IMR-90 (cell line): ENCODE measurements at regions not wholly inside any gene's neighbourhood (a gene's known extent, or its start where the extent isn't known, plus 50 kb on each side); places are given as distances from the start of the nearest gene placed in this dataset.

Experiments used
- ATAC-seq: fragments of 200-7000 bp; cut with Tn5 transposase; 2 replicates; pipeline ENCODE4 v1.9.1; 2020; ENCODE audit warnings: low read depth, mild to moderate bottlenecking, moderate library complexity
- BruUV-seq: library from RNA; stranded (reverse); fragments of 400-500 nt; replicated peaks from 2 replicates; lab custom pipeline; 2021; lab: Mats Ljungman, UMichigan
- CTCF ChIA-PET: fragments of 300-600 bp; formaldehyde crosslinking; extraction: SDS; loops from one replicate; lab custom pipeline; 2021; ENCODE audit warnings: antibody characterized with exemption; lab: Yijun Ruan, JAX
- POLR2A ChIA-PET: fragments of 300-600 bp; sonication (Branson Sonifier 250); formaldehyde crosslinking; loops from one replicate; lab custom pipeline; 2022; ENCODE audit warnings: antibody characterized with exemption; ENCODE audit not compliant: unreplicated experiment; lab: Charles Lee
- DNase-seq: peaks from one replicate; pipeline ENCODE4 v3.0.0; 2013
- H2AFZ ChIP-seq: replicated peaks from 2 replicates; pipeline ENCODE3; 2013; ENCODE audit warnings: low read length, mild to moderate bottlenecking; ENCODE audit not compliant: poor library complexity
- H2AK5ac ChIP-seq: 2 replicates; pipeline ENCODE4 v1.6.1; 2013; ENCODE audit warnings: low read depth, low read length, inconsistent platforms
- H2AK9ac ChIP-seq: replicated peaks from 2 replicates; pipeline ENCODE3; 2013; ENCODE audit warnings: mild to moderate bottlenecking, low read depth, low read length, moderate library complexity; ENCODE audit not compliant: poor library complexity
- H2BK120ac ChIP-seq: 2 replicates; pipeline ENCODE4 v1.6.1; 2013; ENCODE audit warnings: low read depth, low read length, inconsistent platforms
- H2BK15ac ChIP-seq: 3 replicates; pipeline ENCODE4 v1.6.1; 2013; ENCODE audit warnings: low read depth, low read length, inconsistent platforms
- H2BK20ac ChIP-seq: 2 replicates; pipeline ENCODE4 v1.6.1; 2013; ENCODE audit warnings: low read depth, mild to moderate bottlenecking, inconsistent platforms, low read length, moderate library complexity
- H2BK5ac ChIP-seq: 2 replicates; pipeline ENCODE4 v1.6.1; 2013; ENCODE audit warnings: mild to moderate bottlenecking, low read depth, low read length, inconsistent platforms; ENCODE audit not compliant: poor library complexity, severe bottlenecking
- H3K14ac ChIP-seq: replicated peaks from 2 replicates; pipeline ENCODE4 v1.6.1; 2013; ENCODE audit warnings: low read depth, low read length, inconsistent platforms
- H3K18ac ChIP-seq: 2 replicates; pipeline ENCODE4 v1.6.1; 2013; ENCODE audit warnings: low read depth, low read length, control low read depth
- H3K23ac ChIP-seq: 2 replicates; pipeline ENCODE4 v1.6.1; 2013; ENCODE audit warnings: low read depth, low read length, inconsistent platforms
- H3K27ac ChIP-seq: 2 replicates; pipeline ENCODE4 v1.5.1; 2013; ENCODE audit warnings: mild to moderate bottlenecking, control low read depth, low read length; ENCODE audit not compliant: insufficient read depth
- H3K27me3 ChIP-seq: 2 replicates; pipeline ENCODE4 v1.6.1; 2013; ENCODE audit warnings: low read length; ENCODE audit not compliant: control insufficient read depth, insufficient read depth
- H3K36me3 ChIP-seq: 2 replicates; pipeline ENCODE4 v1.6.1; 2013; ENCODE audit warnings: low read length, mixed read lengths; ENCODE audit not compliant: control insufficient read depth, insufficient read depth
- H3K4ac ChIP-seq: 2 replicates; pipeline ENCODE4 v1.6.1; 2013; ENCODE audit warnings: low read depth, low read length, inconsistent platforms
- H3K4me1 ChIP-seq: 2 replicates; pipeline ENCODE4 v1.6.1; 2013; ENCODE audit warnings: low read length, mixed read lengths; ENCODE audit not compliant: control insufficient read depth, insufficient read depth
- H3K4me2 ChIP-seq: 2 replicates; pipeline ENCODE4 v1.6.1; 2013; ENCODE audit warnings: low read depth, mild to moderate bottlenecking, control low read depth, low read length, moderate library complexity
- H3K4me3 ChIP-seq: 2 replicates; pipeline ENCODE4 v1.5.1; 2013; ENCODE audit warnings: low read depth, mild to moderate bottlenecking, control low read depth, low read length, moderate library complexity; ENCODE audit not compliant: insufficient read depth
- H3K56ac ChIP-seq: 2 replicates; pipeline ENCODE4 v1.6.1; 2013; ENCODE audit warnings: low read length, inconsistent platforms; ENCODE audit not compliant: insufficient read depth; ENCODE audit errors: extremely low read depth
- H3K79me1 ChIP-seq, 2 experiments: 2 replicates each; pipeline ENCODE4 v1.6.1; 2013; ENCODE audit warnings: low read length in 2 of 2, inconsistent platforms in 1 of 2, low read depth in 1 of 2
- H3K9ac ChIP-seq: 2 replicates; pipeline ENCODE4 v1.6.1; 2013; ENCODE audit warnings: low read depth, low read length, control low read depth
- H3K9me1 ChIP-seq: 2 replicates; pipeline ENCODE4 v1.6.1; 2013; ENCODE audit warnings: low read length, inconsistent platforms; ENCODE audit not compliant: insufficient read depth
- H3K9me3 ChIP-seq: 2 replicates; pipeline ENCODE4 v1.6.1; 2013; ENCODE audit warnings: low read length; ENCODE audit not compliant: control insufficient read depth, insufficient read depth
- H4K20me1 ChIP-seq: 2 replicates; pipeline ENCODE4 v1.6.1; 2013; ENCODE audit warnings: low read length, inconsistent platforms; ENCODE audit not compliant: insufficient read depth
- H4K5ac ChIP-seq: 2 replicates; pipeline ENCODE4 v1.6.1; 2013; ENCODE audit warnings: mild to moderate bottlenecking, low read depth, low read length, control low read depth
- H4K8ac ChIP-seq, 2 experiments: 2 replicates each; pipeline ENCODE4 v1.6.1; 2013; ENCODE audit warnings: low read depth in 2 of 2, low read length in 2 of 2, control low read depth in 1 of 2, inconsistent platforms in 1 of 2
- H4K91ac ChIP-seq: 2 replicates; pipeline ENCODE4 v1.6.1; 2013; ENCODE audit warnings: low read depth, low read length, inconsistent platforms; ENCODE audit not compliant: insufficient read depth
- BHLHE40 ChIP-seq: fragments of 150-350 bp; IDR thresholded peaks from 2 replicates; pipeline ENCODE4 v1.6.1; 2016; ENCODE audit warnings: mild to moderate bottlenecking, low read depth, low read length
- CEBPB ChIP-seq: IDR thresholded peaks from 2 replicates; pipeline ENCODE4 v1.6.1; 2012; ENCODE audit warnings: low read depth, low read length, improper control_type of control experiment
- CHD1 ChIP-seq: IDR thresholded peaks from 2 replicates; pipeline ENCODE4 v1.6.1; 2012; ENCODE audit warnings: low read depth, low read length, improper control_type of control experiment
- CTCF ChIP-seq: conservative IDR thresholded peaks from 2 replicates; pipeline ENCODE4 v1.5.1; 2012; ENCODE audit warnings: mild to moderate bottlenecking, low read depth, low read length, improper control_type of control experiment
- ELK1 ChIP-seq: fragments of 150-350 bp; IDR thresholded peaks from 2 replicates; pipeline ENCODE4 v1.6.1; 2016; ENCODE audit warnings: low read depth, mild to moderate bottlenecking, low read length, moderate library complexity, borderline replicate concordance
- FOS ChIP-seq: fragments of 150-350 bp; IDR thresholded peaks from 2 replicates; pipeline ENCODE4 v1.6.1; 2016; ENCODE audit warnings: low read depth, low read length
- MAFK ChIP-seq: IDR thresholded peaks from 2 replicates; pipeline ENCODE4 v1.6.1; 2012; ENCODE audit warnings: low read depth, low read length, improper control_type of control experiment
- MAZ ChIP-seq: IDR thresholded peaks from 2 replicates; pipeline ENCODE4 v1.6.1; 2012; ENCODE audit warnings: low read depth, mild to moderate bottlenecking, low read length, improper control_type of control experiment, moderate library complexity, borderline replicate concordance
- MXI1 ChIP-seq: IDR thresholded peaks from 2 replicates; pipeline ENCODE4 v1.6.1; 2012; ENCODE audit warnings: low read depth, mild to moderate bottlenecking, low read length, moderate library complexity, borderline replicate concordance
- NFE2L2 ChIP-seq: fragments of 150-350 bp; IDR thresholded peaks from 2 replicates; pipeline ENCODE4 v1.6.1; 2016; ENCODE audit warnings: low read depth, mild to moderate bottlenecking, low read length
- POLR2A ChIP-seq: IDR thresholded peaks from 2 replicates; pipeline ENCODE4 v1.6.1; 2012; ENCODE audit warnings: mild to moderate bottlenecking, low read depth, low read length
- RAD21 ChIP-seq: IDR thresholded peaks from 2 replicates; pipeline ENCODE4 v1.6.1; 2012; ENCODE audit warnings: low read length, improper control_type of control experiment
- RCOR1 ChIP-seq: IDR thresholded peaks from 2 replicates; pipeline ENCODE4 v1.6.1; 2012; ENCODE audit warnings: mild to moderate bottlenecking, low read length, improper control_type of control experiment; ENCODE audit not compliant: insufficient replicate concordance
- RFX5 ChIP-seq: IDR thresholded peaks from 2 replicates; pipeline ENCODE4 v1.8.0; 2012; ENCODE audit warnings: low read depth, mild to moderate bottlenecking, low read length, moderate library complexity
- SMC3 ChIP-seq: fragments of 150-350 bp; IDR thresholded peaks from 2 replicates; pipeline ENCODE4 v1.6.1; 2016; ENCODE audit warnings: low read depth, mild to moderate bottlenecking, antibody characterized with exemption, low read length, moderate library complexity
- USF2 ChIP-seq: fragments of 150-350 bp; IDR thresholded peaks from 2 replicates; pipeline ENCODE4 v1.6.1; 2017; ENCODE audit warnings: mild to moderate bottlenecking, antibody characterized with exemption, low read length, low read depth
- WGBS, 2 experiments: methylation state at CpG; one replicate each; pipeline versions ENCODE4 v1.1.5 to v1.1.7; 2013; ENCODE audit warnings: missing lambda C conversion rate in 2 of 2; ENCODE audit not compliant: insufficient read length in 1 of 2; ENCODE audit errors: extremely low coverage in 2 of 2; 5-methylcytosine and 5-hydroxymethylcytosine counted together
- dilution Hi-C: fragments of 300-500 bp; cut with HindIII; formaldehyde crosslinking; loops from one replicate; pipeline ENCODE4 v1.14.3; 2018; ENCODE audit warnings: low sequenced_read_pairs; ENCODE audit not compliant: unreplicated experiment
- in situ Hi-C: fragments of 300-500 bp; cut with MboI; formaldehyde crosslinking; loops from 3 replicates; pipeline ENCODE4 v1.14.3; 2019; ENCODE audit warnings: low sequenced_read_pairs, inconsistent platforms, mixed read lengths
- intact Hi-C: fragments of 100-400 bp; cut with micrococcal nuclease; formaldehyde crosslinking; loops from 2 replicates; pipeline ENCODE4 v1.10.0; 2022

- Histone ChIP-seq H3K9ac (no peak overlapping the region), H3K4me2 (no peak overlapping the region), H3K27me3 (peaks cover 8% of the 10 kb centered on the region), H2AK5ac (no peak overlapping the region), H3K56ac (no peak overlapping the region), H3K18ac (no peak overlapping the region), H2BK20ac (no peak overlapping the region), H3K4me1 (peaks cover 4% of the 10 kb centered on the region; the same call in 1 of the 2 replicates), H2AK9ac (no peak overlapping the region), H3K23ac (no peak overlapping the region), H3K36me3 (no peaks in the 10 kb centered on the region), H3K4me3 (no peak overlapping the region), H2BK5ac (no peak overlapping the region), H3K9me3 (no peaks in the 10 kb centered on the region), H2AFZ (no peak overlapping the region), H4K20me1 (no peaks in the 10 kb centered on the region), H4K5ac (no peak overlapping the region), H3K27ac (no peak overlapping the region), H4K91ac (no peak overlapping the region), H3K4ac (no peak overlapping the region), H4K8ac (no peak overlapping the region), H3K9me1 (no peaks in the 10 kb centered on the region), H3K79me1 (no peaks in the 10 kb centered on the region), H3K14ac (no peak overlapping the region), H2BK120ac (no peak overlapping the region), H2BK15ac (no peak overlapping the region)
- DNase-seq (no peak), ATAC-seq (no peak)
- ChIA-PET POLR2A (no interaction called here), CTCF (no interaction called here)
- BruUV-seq = no TSS peak
- in situ Hi-C loops (no loop called here), intact Hi-C loops (no loop called here), dilution Hi-C loops (no loop called here)
- TF ChIP-seq RFX5 (no peak), BHLHE40 (no peak), FOS (no peak), MXI1 (no peak), CTCF (no peak), USF2 (no peak), MAZ (no peak), RCOR1 (no peak), RAD21 (no peak), CEBPB (no peak), MAFK (no peak), CHD1 (no peak), ELK1 (no peak), POLR2A (no peak), NFE2L2 (no peak), SMC3 (no peak)
- 40% methylated on average over 3 of the region's 6 CpGs; no CpG with 5 or more reads in 1 of the 2 experiments for WGBS, 2 experiments
Observed at GRCh38 chr5:174325961-174326360, 280.5 kb downstream of the NSG2 start.
